ENCODE measurements at regions not wholly inside any gene's neighbourhood (a gene's known extent, or its start where the extent isn't known, plus 50 kb on each side); places are given as distances from the start of the nearest gene placed in this dataset.
A peak's percentile ranks its signal among the peaks of the same experiment; 100 is the strongest.

DNA sequence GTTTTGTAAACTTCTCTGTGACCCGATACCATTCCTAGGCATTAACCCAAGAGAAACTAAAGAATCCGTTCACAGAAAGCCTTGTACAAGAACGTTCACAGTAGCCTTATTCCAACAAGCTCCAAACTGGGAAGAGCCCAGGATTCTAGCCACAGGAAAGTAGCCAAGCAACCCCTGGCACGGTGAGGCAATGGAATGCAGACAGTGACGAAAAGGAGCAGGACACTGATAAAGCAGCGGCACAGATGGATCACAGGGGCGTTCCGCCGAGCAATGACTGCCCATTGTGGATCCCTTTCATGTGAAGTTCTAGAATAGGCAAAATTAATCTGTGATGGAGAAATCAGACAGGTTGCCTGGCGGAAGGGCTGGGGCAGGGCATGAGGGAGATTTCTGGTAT, 198.7 kb upstream of the CHRNA7 start:
- no peak for DNase-seq

DNA sequence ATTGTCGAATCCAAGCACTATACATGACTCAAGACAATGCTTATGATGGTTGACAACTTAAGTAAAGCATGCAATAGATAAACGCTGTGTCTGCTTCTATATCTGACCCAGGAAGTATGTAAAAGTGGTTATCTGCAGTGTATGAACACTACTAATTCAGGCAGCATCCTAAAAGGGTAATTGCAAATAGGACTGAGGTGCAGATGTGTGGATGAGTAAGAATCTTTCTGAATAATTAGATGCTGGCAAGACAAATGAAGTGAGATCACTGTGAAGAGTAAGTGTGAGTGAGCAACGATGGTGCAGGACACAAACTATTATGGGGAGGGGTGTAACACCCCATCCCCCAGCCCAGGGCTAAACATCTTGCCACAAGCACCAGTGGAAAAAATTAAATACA, 195.7 kb upstream of the CHRNA7 start:
- DNase-seq: no peak

DNA sequence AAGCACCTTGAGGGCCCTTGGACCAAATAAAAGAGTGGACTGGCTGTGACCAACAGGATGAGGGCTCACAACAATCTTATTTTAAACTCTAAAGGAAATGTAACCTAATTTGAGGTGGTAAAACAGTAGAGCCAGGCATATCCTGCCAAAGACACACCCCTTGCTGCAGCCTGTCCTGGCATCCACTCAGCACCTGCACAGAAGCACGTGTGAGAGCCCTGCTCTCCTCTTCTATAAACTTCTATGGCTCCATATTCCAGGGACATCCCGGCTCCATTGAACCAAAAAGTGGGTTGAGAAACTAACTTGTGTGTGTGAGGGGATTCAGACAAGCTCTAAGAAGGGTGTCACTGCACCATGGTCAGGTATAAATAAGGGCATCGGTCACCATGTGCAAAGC, 190.9 kb upstream of the CHRNA7 start:
- DNase-seq: no peak

DNA sequence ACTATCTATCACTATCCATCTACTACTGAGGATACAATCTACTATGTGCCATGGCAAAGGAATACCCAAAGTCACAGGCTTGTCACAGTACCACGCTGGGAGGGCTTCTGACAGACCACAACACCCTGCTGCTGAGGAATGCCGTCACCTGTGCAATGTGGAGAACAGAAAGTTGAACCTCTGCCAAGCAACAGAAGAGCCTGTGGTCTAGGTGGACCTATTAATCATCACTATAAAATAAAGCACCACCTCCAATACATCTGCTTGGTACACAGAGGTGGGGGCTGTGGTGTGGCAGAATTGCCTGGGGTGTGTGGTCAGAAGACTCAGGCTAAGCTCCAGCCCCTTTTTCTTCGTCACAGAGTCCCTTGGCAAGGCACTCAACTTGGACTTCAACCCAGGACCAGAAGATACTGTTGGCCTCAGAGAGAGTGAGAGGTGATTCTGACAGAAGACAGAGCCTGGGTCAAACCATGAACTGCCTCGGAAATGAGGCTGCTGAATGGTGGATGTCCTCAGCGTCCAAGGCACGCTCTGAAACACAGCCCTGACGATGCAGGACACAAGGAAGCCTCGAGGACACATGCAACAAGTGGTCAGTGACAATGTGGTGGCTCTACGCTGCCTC, 189.4 kb upstream of the CHRNA7 start:
- no peak for DNase-seq

DNA sequence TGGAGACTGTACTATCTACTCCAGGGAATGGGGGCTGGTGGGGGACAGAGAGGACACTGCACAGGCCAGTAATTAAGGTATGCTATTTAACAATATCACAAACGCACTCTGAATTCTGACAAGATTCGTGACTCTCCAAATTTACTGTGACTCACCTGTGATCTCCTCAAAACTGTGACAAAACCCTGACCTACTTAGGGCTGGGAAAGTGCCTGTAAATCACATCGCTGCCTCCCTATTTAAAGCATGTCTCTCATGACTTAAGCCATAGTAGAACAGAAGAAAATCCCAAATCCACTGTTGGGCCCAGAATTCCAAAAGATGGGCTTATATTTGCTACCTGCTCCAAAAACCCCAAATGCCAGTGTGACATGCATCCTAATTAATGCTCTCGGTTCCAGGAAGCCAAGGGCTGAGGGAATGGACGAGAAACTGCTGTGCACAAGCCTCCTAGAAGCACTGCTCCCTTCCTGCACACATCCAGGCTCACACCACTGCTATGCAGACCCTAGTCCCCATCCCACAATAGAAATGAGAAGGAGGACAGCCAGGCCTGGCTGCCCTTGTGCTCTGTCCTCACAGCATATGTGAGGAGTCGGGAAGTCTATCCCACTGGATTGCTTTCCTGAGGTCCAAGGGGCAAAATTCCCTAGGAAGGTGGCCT, 187.7 kb upstream of the CHRNA7 start:
- DNase-seq: no peak

DNA sequence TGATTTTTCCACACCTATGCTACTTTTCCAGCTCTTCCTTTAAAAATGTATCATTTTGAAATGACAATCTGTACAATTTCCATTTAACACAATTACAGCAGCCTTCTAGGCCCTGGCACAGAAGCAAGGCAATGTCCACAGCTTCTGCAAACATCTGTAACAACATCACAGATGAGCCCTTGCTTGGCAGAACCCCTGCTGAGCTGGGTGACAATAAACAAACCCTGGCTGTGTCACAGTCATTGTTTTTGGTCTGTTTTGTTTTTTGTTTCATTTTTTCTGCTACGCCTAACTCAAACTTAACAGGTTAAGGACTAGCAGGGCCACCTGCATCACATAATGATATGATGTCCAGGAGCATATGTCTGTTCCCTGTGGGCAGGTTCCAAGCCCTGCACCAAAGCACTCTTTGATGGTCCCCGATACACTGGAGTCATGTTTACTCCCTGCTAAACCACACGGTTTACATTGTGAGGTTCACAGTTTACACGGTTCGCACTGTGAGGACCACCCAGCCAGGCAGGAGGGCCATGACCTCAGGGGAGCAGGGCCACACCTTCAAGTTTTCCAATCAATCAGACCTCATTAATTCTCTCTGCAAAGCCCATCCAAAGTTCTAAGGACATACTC, 186.8 kb upstream of the CHRNA7 start:
- no peak for DNase-seq

DNA sequence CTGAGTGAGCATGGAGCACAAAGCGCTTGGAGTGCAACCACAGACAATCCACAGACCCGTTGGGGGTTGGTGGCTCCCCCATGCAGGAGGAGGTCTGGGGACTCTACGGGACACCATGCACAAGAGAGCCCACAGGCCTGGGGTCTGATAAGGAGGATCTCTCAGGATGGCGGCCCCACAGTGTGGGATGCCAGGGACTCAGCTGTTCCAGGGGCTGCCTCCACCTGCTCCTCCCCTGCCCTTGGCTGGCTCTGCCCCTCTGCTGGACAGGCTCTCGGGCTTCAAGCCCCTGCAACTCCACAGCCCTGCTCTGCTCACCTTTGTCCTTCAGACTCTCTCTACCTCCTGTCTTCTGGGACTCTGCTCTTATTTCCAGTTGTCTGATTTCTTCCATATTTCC, 184.5 kb upstream of the CHRNA7 start:
- DNase-seq: no peak

DNA sequence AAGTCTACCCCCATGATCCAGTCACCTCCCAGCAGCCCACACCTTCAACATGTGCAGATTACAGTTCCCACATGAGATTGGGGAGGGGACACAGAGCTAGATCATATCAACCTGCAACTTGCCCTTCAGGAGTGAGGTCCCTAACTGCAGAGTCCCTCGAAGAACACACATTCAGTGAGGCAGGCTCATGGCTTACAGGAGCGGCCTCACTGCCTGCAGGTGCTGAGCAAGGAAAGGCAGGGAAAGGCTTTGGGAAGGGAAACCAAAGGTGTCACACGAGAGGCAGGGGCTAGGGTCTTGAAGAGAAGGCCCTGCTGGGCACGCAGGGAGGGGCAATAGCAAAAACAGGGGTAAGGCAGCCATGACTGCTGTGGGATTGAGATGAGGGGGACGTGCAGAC, 182.4 kb upstream of the CHRNA7 start:
- DNase-seq: no peak

DNA sequence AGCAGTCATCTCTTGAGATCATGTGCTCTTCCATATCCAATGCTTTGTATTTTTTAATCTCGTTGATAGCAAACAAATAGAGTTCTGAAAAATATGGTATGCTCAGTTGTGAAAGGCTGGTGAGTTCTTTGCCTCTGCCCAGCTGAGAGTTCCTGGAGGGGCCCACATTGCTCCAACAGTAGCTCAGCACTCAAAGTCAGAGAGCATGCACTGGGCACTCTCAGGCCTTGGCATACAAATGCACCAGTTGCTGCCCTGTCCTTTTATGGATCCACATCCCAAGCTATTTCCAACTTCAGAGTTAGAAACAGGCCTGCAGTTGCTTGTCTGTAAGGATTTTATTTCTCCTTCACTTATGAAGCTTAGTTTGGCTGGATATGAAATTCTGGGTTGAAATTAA, 181.7 kb upstream of the CHRNA7 start:
- no peak for DNase-seq

DNA sequence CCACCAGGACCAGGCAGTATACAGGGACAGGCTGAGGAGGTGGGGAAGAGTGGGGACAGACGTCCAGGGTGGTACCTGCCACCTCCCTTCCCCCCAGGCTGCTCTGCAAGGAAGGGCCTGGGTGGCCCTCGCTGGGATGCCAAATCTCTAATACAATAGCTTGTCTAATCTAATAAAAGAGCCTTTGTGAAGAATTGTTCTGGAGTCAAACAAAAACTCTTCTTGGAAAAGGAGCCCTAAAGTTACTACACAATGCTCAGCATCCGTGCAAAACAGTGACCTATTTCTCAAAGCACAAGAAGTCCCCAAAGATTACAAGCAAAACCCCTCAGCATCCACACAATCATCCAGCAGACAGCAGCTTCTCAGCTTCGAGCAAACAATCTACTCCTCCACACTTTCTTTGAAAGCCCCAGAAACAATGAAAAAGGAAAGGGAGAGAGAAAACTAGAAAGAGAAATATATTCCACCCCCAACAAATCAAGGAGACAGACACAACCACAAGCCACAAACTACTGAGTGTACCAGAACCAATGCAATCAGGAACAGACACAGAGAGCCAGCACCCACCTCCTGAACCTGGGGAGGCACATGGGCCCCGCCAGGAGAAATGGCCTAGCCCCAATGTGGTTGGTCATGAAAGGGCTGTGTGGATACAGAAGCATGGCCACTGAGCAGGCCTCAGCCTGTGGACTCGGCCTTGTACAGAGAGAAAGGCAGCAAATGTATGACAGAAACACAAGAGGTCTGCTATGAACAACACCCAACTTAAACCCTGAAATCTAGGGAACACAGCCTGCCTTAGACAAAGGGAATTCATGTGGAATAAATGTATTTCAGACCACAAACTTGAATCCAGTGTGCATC, 177.1 kb upstream of the CHRNA7 start:
- DNase-seq: no peak

DNA sequence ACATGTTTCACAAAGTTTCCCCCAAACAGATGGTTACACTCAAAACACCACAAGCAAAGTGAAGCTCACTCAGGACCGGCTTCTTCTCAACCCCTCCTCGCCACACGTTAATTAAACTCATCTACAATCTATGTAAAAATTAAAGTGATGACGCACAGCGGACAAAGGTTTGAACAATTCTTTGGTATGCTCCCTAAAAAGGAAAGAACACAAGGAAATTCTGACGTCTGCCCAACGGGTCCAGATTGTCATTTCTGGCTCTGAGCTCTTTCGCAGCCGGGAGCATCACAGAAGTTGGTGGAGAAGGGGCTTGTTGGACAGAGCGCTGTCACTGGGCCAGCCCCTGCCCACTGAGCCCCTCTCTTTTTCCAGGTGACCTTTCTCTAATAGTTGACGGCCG, 173.7 kb upstream of the CHRNA7 start:
- no peak for DNase-seq

DNA sequence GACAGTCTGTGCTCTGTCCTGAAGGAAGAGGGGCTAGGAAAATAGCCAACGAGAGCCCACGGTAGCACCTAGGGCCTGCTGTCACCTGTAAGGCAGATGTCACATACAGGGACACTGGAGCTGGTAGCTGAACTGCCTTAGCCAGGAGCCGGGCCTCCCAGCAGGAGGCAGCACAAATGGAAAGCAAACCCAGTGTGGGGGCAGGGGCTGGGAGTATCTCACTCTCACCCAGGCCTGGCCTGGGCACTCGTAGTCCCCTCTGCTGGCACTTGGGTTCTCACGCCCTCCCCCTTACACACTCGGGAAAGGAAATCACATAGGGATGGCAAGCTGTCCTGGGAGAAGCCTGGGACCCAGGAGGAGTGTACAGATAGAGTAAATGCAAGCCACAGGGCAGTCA, 173.1 kb upstream of the CHRNA7 start:
- DNase-seq: no peak

DNA sequence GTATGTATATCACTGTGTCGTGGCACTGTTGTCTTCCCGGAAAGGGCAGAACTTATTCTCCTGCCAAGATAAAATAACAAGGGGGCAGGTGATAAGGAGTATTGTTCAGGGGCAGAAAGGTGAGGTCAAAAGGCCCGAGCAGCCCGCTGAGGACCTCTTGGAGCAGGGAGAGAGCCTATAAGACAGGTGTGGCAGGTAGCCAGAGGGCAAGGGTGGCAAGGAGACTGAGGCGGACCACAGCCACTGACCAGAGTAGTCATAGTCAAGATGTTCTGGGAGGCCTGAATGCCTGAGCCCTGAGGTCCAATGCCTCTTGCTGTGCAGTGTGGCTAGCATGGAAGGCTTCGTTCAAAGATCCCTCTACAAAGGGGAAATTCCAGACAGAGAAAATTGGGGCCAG, 172.3 kb upstream of the CHRNA7 start:
- no peak for DNase-seq

DNA sequence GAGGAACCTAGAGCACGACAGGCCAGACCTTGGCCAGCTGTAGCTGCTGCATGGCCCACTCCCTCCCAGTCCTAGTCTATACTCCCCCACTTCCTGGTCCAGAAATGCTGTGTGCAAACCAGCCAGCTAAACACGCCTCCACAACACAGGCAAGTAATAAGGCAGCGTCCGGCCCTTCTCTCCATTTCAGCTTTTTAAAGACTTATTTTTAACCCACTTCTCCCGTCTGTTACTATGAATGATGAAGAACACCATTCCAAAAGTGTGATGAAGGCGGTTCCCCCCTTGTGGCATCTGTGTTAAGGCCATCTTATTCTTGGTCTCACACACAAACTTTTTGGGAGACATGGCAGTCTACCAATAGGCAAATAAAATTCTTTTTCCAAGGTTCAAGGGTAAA, 164.1 kb upstream of the CHRNA7 start:
- no peak for DNase-seq

DNA sequence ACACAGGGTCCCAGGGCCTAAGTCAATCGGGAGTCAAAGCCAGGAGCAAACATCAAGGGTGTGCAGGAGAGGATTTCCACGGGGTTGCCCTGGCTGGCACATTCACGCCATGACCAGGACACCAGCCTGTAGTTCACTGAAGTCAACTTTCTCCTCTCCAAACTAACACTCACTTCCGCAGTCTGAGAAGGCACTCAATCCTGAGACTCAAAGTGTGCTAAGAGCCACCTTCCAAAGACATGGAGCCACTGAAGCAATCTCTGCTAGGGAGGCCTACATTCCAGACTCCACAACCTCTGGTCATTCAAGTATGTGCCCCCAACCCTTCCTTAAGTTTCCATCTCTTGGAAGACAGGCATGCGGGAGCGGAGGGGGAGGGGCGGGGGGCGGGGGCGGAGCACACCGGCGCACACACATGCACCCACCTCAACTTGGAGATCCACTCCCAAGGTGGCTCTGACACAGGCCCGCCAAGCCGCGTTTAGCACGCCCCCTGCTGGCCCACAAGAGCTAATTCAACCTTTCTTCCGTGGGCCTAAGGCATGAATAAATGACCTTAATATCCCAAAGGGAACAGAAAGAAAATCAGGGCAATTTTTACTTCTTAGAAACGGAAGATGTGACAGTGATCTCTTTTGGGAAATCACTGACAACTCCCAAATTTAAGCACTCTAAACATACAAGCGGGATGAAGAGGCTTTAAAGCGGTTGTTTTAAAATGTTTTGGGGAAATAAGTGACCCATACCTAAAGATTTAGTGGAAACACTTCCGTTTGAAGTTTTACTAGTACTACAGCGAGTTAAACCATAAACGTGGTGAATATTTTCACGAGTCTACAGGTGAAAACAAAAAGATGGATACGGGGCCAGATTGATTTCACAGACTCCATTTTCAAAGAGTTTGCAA, 162.5 kb upstream of the CHRNA7 start:
- DNase-seq: peak; percentile 72

DNA sequence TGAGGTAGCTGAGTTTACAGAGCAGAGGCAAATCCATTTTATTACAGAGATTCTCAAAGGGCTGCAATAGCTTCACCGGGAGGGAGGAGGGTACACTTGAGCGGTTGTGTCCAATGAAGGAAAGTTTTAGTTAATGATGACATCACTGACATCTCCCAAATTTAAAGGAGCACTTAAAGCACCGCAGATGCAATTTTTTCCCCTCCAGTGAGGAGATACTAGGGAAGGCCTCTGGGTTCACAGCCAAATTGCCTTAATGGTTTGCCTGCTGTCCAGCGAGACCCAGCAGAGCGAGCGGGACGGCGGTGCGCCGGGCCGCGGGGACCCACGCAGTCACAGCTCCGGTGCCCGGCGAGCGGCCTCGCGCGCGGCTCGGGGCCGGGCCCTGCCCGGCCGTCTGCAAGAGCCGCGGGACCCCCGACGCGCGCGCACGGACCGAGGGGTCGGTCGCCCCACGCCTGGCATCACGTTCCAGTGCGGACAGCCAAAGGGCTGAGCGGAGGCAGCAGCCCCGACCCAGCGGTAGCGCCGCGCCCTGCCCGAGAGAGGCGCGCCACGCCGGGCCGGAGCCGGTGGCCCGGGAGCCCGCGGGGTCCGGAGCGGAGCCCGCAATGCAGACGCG, 160.5 kb upstream of the CHRNA7 start:
- peak; percentile 43 for DNase-seq

DNA sequence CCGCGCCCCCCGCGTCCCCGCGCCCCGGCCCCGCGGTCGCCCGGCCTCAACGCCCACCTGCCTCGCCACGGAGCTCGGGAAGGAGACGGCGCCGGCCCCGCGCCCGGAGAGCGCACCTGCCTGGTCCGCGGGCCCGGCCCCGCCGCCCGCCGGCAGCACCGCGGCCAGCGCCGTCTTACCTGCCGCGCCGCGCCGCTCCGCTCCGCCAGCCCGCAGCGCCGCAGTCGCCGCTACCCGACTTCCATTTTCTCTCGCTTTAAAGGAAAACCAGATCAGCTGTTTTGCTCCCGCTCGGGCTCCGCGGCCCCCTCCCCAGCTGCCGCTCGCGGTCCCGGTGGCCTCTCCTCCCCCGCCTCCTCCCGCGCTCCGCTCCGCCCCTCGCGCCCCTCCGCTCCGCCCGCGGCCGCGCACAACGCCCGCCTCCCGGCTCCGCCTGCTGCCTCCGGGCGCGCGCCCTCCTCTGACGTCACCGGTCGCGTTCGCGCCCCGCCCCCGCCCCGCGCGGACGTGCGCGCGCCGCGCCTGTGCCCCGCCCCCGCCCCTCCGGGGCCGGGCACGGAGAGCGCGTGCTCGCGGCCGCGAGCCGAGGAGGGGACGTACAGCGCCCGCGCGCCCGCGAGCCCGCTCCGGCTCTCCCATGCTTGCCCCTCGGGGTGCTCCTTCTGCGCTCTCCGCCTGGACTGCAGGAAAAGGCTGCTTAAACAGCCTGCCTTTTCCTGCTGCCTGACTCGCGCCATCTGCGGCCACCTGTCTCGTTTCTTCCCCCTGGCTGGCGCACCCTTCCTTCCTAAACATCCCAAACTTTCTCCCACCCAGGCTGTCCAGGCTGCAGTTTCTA, 159.8 kb upstream of the CHRNA7 start, which contains the start of gene OTUD7A:
Gene OTUD7A, minus strand, starts transcription at position 346 of the 838 bp plus-strand sequence.
- DNase-seq: peak; percentile 94

DNA sequence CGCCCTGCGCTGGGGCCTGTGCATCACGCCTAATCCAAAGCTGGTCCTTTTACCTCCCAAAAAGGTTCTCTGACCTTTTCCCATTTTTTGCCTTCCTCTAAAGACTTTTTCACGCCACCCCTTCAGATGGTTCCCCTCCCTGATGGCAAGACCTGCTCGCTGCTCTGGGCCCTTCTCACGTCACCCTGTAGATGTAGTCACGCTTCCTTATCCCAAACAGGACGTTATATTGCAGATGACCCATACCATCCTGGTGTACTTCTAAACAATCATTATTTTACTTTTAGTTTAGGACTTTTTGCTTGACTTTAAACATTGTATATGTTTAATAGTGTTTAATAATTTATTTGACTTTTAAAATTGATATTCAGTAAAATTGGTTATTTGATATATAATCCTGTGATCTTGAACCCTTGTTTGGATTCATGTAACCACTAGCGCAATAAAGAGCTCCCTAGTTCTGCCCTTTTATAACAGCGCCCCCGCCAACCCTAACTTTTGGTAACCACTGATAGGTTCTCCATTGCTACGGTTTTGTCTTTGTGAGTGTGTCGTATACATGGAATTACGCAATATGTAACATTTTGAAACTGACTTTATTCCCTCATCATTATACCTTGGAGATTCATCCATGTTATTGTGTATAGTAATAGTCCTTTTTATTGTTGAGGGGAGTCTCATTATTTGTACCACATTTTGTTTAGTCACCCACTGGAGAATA, 159.0 kb upstream of the CHRNA7 start:
- no peak for DNase-seq

DNA sequence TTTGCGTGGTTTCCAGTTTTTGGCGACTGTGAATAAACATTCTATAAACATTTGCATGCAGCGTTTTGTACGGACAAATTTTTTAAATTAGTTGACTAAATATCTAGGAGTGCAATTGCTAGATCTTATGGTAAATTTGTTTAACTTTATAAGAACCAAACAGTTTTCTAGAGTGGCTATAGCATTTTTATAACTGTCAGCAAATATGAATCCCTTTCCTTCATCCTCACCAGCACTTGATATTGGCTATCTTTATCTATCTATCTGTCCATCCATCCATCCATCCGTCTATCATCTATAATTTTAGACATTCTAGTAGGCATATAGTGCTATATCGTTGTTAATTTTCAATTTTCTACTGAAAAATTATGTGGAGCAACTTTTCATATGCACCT, 158.4 kb upstream of the CHRNA7 start:
- no peak for DNase-seq

DNA sequence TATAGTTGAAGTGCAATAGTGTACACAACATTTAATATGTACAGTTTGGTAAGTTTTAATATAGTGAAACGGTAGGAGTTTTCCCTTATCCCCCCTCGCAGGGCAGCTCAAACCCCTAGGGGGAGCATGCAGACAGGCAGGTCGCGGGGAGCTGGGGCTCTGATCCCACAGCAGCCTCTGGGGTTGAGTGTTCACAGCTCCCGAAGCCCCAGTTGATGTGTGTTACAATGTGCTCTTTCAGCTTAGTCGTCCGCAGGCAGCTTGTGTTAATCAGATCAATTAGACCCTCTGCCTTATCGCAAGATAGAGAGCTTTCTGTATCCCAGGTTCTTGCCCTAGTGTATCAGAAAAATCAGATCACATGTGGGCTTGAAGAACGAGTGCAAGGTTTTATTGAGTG, 143.1 kb upstream of the CHRNA7 start:
- no peak for DNase-seq

Data from tongue (tissue), 1 donor.